Vagina (tissue), 2 donors: ENCODE measurements at regions not wholly inside any gene's neighbourhood (a gene's known extent, or its start where the extent isn't known, plus 50 kb on each side); places are given as distances from the start of the nearest gene placed in this dataset.

Experiments
- DNase-seq, 2 donors: peaks; one replicate each; pipeline ENCODE4 v3.0.0-alpha.2; 2017; ENCODE audit errors: extremely low spot score in 2 of 2
- H3K27ac ChIP-seq: fragments of 200-600 bp; sonication (generic); one replicate; pipeline ENCODE4 v1.5.1; 2019
- H3K27me3 ChIP-seq: fragments of 200-600 bp; sonication (generic); one replicate; pipeline ENCODE4 v1.5.1; 2019
- H3K36me3 ChIP-seq, 2 donors: fragments of 200-600 bp; sonication (generic); one replicate each; pipeline ENCODE4 v1.5.1; 2017 to 2019
- H3K4me1 ChIP-seq: fragments of 200-600 bp; sonication (generic); one replicate; pipeline ENCODE4 v1.5.1; 2019
- H3K4me3 ChIP-seq, 2 donors: fragments of 200-600 bp; sonication (generic); 1 replicate in 1 of 2; 2 replicates in 1 of 2; pipeline ENCODE4 v1.5.1; 2016 to 2019
- H3K9me3 ChIP-seq: fragments of 200-600 bp; sonication (generic); one replicate; pipeline ENCODE4 v1.5.1; 2019
- CTCF ChIP-seq, 3 experiments: fragments of 450-650 bp in 2 of 3; fragments of 200-600 bp in 1 of 3; sonication (generic) in 1 of 3; IDR thresholded peaks; one replicate each; pipeline ENCODE4 v1.5.1; 2017 to 2019; ENCODE audit warnings: antibody characterized with exemption in 3 of 3, mild to moderate bottlenecking in 2 of 3, moderate library complexity in 2 of 3
- POLR2A ChIP-seq, 2 donors: fragments of 450-650 bp; IDR thresholded peaks; one replicate each; pipeline ENCODE4 v1.6.1; 2017; ENCODE audit warnings: antibody characterized with exemption in 2 of 2, mild to moderate bottlenecking in 2 of 2, moderate library complexity in 2 of 2
- POLR2AphosphoS5 ChIP-seq, 2 donors: sonication (generic); formaldehyde crosslinking; IDR thresholded peaks; one replicate each; pipeline ENCODE4 v1.9.0; 2017; ENCODE audit warnings: antibody characterized with exemption in 2 of 2, mild to moderate bottlenecking in 2 of 2, low read depth in 1 of 2; ENCODE audit not compliant: insufficient read depth in 1 of 2
- intact Hi-C: fragments of 100-400 bp; cut with DNase I; formaldehyde crosslinking; loops from one replicate; pipeline ENCODE4 v1.15.1; 2023

- no peaks in the 10 kb centered on the region for H3K9me3 ChIP-seq
- H3K4me1 ChIP-seq, result no peaks in the 10 kb centered on the region
- no peaks in the 10 kb centered on the region for H3K27me3 ChIP-seq
- TF ChIP-seq CTCF (IDR thresholded peaks at IDR 0.05) (no peak), POLR2A (IDR thresholded peaks at IDR 0.05) (no peak), POLR2AphosphoS5 (IDR thresholded peaks at IDR 0.05; ENCODE audit: insufficient read depth in 1 of 2, low read depth in 1 of 2) (no peak)
- H3K4me3 ChIP-seq, result no peak overlapping the region
- H3K36me3 ChIP-seq, result no peaks in the 10 kb centered on the region
- H3K27ac ChIP-seq, result no peak overlapping the region
- no peak for DNase-seq
- intact Hi-C loops, result no loop called here
These were observed 984.7 kb downstream of the BRD1 start for GRCh38 chr22:48842976-48843375.

- H3K4me3 ChIP-seq, result no peak overlapping the region
- no peaks in the 10 kb centered on the region for H3K4me1 ChIP-seq
- no peaks in the 10 kb centered on the region for H3K36me3 ChIP-seq
- H3K27ac ChIP-seq, result no peak overlapping the region
- H3K9me3 ChIP-seq, result no peaks in the 10 kb centered on the region
- intact Hi-C loops, result no loop called here
- no peak for DNase-seq
- TF ChIP-seq POLR2AphosphoS5 (IDR thresholded peaks at IDR 0.05; ENCODE audit: insufficient read depth in 1 of 2, low read depth in 1 of 2) (no peak), POLR2A (IDR thresholded peaks at IDR 0.05) (no peak), CTCF (IDR thresholded peaks at IDR 0.05) (no peak)
- H3K27me3 ChIP-seq, result no peaks in the 10 kb centered on the region
These were observed 985.1 kb downstream of the BRD1 start for GRCh38 chr22:48842583-48842945.

- Histone ChIP-seq H3K36me3 (no peaks in the 10 kb centered on the region), H3K27me3 (no peaks in the 10 kb centered on the region), H3K27ac (no peak overlapping the region), H3K4me3 (no peak overlapping the region), H3K4me1 (no peaks in the 10 kb centered on the region), H3K9me3 (no peaks in the 10 kb centered on the region)
- no peak for DNase-seq
- no peak for TF ChIP-seq CTCF (IDR thresholded peaks at IDR 0.05)
- no peak for TF ChIP-seq POLR2AphosphoS5 (IDR thresholded peaks at IDR 0.05; ENCODE audit: insufficient read depth in 1 of 2, low read depth in 1 of 2)
- no peak for TF ChIP-seq POLR2A (IDR thresholded peaks at IDR 0.05)
- intact Hi-C loops, result no loop called here
These were observed 985.6 kb downstream of the BRD1 start for GRCh38 chr22:48841881-48842582.

- intact Hi-C loops, result no loop called here
- Histone ChIP-seq H3K9me3 (no peaks in the 10 kb centered on the region), H3K4me1 (no peaks in the 10 kb centered on the region), H3K4me3 (no peak overlapping the region), H3K27ac (no peak overlapping the region), H3K27me3 (no peaks in the 10 kb centered on the region), H3K36me3 (no peaks in the 10 kb centered on the region)
- no peak for TF ChIP-seq CTCF (IDR thresholded peaks at IDR 0.05)
- TF ChIP-seq POLR2A (IDR thresholded peaks at IDR 0.05), result no peak
- TF ChIP-seq POLR2AphosphoS5 (IDR thresholded peaks at IDR 0.05; ENCODE audit: insufficient read depth in 1 of 2, low read depth in 1 of 2), result no peak
- no peak for DNase-seq
These were observed 987.3 kb downstream of the BRD1 start for GRCh38 chr22:48840112-48840949.
